ENCODE measurements at regions not wholly inside any gene's neighbourhood (a gene's known extent, or its start where the extent isn't known, plus 50 kb on each side); places are given as distances from the start of the nearest gene placed in this dataset.

DNA sequence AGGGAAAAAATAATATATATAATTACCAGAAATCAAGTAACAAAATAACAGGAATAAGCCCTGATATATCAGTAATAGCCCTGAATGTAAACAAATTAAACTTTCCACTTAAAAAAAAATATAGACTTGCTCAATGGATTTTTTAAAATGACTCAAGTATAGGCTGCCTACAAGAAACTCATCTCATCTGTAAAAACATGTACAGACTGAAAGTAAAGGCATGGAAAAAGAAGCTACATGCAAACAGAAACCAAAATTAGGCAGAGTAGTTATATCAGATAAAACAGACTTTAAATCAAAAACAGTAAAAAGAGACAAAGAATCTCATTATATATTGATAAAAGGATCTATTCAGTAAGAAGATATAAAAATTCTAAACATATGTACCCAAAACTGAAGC, 82.4 kb upstream of the STT3B start:
- no peak for DNase-seq (ENCODE audit: low read depth, low spot score)

DNA sequence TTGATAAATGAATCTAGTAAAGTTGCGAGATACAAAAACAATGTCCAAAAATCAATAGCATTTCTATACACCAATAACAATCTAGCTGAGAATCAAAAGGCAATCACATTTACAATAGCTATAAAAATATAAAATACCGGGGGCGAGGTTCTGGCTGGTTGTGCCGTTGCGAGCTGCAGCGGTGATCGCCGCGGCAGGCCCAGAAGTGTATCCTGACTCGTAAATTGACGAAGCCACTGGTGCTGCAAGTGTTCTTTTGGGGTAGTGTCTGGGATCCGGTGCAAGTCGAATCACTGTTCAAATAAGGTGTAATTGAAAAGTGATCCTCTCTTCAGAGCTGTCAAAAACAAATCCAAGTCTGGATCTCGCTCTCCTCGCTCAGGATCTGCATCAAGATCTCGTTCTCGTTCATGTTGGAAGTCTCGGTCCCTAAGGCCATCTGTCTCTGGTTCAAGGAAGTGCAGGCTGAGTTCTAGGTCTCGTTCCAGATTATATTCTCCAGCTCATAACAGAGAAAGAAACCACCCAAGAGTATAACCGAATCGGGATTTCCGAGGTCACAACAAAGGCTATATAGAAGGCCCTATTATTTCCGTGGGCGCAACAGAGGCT, 80.1 kb upstream of the STT3B start:
- DNase-seq (ENCODE audit: low read depth, low spot score), result no peak

DNA sequence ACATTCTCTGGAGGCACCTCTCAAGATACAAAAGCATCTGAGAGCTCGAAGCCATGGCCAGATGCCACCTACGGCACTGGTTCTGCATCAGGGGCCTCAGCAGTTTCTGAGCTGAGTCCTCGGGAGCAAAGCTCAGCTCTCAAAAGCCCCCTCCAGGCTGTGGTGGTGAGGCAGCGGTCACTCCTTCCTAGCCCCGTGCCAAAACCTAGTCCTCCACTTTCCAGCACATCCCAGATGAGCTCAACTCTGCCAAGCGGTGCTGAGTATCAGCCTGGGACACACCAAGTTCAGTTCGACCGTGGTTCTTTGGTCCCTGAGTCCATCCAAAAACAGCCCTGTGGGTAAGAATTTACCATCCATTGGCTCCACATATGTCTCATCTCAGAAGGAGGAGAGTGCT, 79.3 kb upstream of the STT3B start:
- DNase-seq (ENCODE audit: low read depth, low spot score), result no peak

DNA sequence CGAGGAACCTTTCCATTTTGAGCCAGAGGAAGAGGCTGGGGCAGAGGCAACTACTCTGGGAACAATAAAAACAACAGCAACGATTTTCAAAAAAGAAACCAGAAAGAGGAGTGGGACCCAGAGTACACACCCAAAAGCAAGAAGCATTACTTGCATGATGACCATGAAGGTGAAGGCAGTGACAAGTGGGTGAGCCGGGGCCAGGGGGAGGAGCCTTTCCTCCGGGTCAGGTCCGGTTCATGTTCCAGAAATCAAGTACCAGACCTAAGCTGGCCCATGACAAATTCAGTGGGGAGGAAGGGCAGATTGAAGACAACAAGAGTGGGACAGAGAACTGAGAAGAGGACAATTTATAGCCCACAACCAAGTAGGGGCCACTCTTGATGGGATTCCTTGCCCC, 77.2 kb upstream of the STT3B start:
- no peak for DNase-seq (ENCODE audit: low read depth, low spot score)

- no peak for DNase-seq (ENCODE audit: low read depth, low spot score)
These were observed 76.4 kb upstream of the STT3B start for GRCh38 chr3:31456373-31456772.

GRCh38 chr3:31461426-31461825, 71.3 kb upstream of the STT3B start:
- no peak for DNase-seq (ENCODE audit: low read depth, low spot score)

- no peak for DNase-seq (ENCODE audit: low read depth, low spot score)
These were observed 70.6 kb upstream of the STT3B start for GRCh38 chr3:31462050-31462569.

- no peak for DNase-seq (ENCODE audit: low read depth, low spot score)
These were observed 66.7 kb upstream of the STT3B start for GRCh38 chr3:31465999-31466398.

DNA sequence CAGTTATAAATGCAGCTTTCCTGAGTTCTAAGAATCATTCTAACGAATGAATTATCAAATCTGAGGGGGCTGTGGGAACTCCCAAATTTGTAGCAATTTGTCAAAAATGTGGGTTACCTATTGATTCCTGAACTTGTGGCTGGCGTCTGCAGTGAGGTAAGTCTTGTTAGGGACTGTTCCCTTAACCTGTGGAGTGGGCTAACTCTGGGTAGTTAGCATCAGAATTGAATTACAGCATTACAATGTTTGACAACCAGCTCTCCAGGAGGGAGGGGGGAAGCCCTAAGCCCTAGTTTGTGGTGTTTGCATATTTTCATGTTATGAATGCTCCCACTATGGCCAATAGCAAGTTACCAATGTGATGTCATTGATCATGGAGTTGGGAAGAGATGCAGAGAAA, 65.9 kb upstream of the STT3B start:
- no peak for DNase-seq (ENCODE audit: low read depth, low spot score)

DNA sequence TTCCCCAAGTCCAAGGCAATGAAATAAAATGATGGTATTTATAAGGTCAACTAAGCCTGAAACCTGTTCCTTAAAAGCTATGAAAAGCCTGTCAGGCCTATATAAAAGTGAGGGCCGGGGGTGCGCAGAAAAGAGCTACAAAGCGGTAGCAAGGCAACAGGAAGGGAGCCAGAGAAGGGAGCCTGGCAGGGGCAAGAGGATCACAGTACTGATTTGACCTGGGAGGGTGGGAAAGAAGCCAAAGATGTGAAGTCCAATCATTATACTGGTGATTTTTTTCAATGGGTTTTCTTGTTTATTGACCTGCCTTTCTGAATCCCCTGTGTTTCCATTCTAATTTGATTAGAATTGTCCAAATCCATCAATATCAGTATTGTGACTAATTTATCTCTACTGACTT, 64.3 kb upstream of the STT3B start:
- no peak for DNase-seq (ENCODE audit: low read depth, low spot score)

GRCh38 chr3:31469385-31469784, 63.3 kb upstream of the STT3B start:
- DNase-seq (ENCODE audit: low read depth, low spot score), result no peak

GRCh38 chr3:31472479-31473390, 60.0 kb upstream of the STT3B start:
- DNase-seq (ENCODE audit: low read depth, low spot score), result no peak

- DNase-seq (ENCODE audit: low read depth, low spot score), result no peak
These were observed 56.5 kb upstream of the STT3B start for GRCh38 chr3:31476209-31476608.

- no peak for DNase-seq (ENCODE audit: low read depth, low spot score)
These were observed 53.3 kb upstream of the STT3B start for GRCh38 chr3:31479431-31479830.

- no peak for DNase-seq (ENCODE audit: low read depth, low spot score)
These were observed 51.0 kb upstream of the STT3B start for GRCh38 chr3:31481697-31482096.

- no peak for DNase-seq (ENCODE audit: low read depth, low spot score)
These were observed 50.1 kb upstream of the STT3B start for GRCh38 chr3:31482493-31483200.
